NCI-H2081 treated with DMSO at 0.1 percent for 48 hours (cell line): ENCODE measurements at regions not wholly inside any gene's neighbourhood (a gene's known extent, or its start where the extent isn't known, plus 50 kb on each side); places are given as distances from the start of the nearest gene placed in this dataset.

Experiments used
- DNase-seq: peaks from one replicate; lab custom pipeline; 2025; lab: John Stamatoyannopoulos, UW

GRCh38 chr15:29917600-29918597, 95.6 kb upstream of the TJP1 start:
- DNase-seq: no peak

GRCh38 chr15:29914511-29914926, 92.3 kb upstream of the TJP1 start:
- no peak for DNase-seq

GRCh38 chr15:29913528-29914135, 91.4 kb upstream of the TJP1 start:
- DNase-seq: no peak

GRCh38 chr15:29911705-29912104, 89.4 kb upstream of the TJP1 start:
- DNase-seq: no peak

- no peak for DNase-seq
Measured at GRCh38 chr15:29910068-29910467, 87.8 kb upstream of the TJP1 start.

- no peak for DNase-seq
Measured at GRCh38 chr15:29904757-29905417, 82.6 kb upstream of the TJP1 start.

GRCh38 chr15:29903785-29904464, 81.7 kb upstream of the TJP1 start:
- no peak for DNase-seq

- no peak for DNase-seq
Measured at GRCh38 chr15:29903028-29903427, 80.8 kb upstream of the TJP1 start.

GRCh38 chr15:29900237-29901189, 78.2 kb upstream of the TJP1 start:
- DNase-seq: no peak

- DNase-seq: no peak
Measured at GRCh38 chr15:29896062-29896461, 73.8 kb upstream of the TJP1 start.

- DNase-seq: no peak
Measured at GRCh38 chr15:29891096-29891457, 68.8 kb upstream of the TJP1 start.

- no peak for DNase-seq
Measured at GRCh38 chr15:29890336-29891095, 68.2 kb upstream of the TJP1 start.

GRCh38 chr15:29889542-29890329, 67.5 kb upstream of the TJP1 start:
- no peak for DNase-seq

GRCh38 chr15:29888646-29889045, 66.4 kb upstream of the TJP1 start:
- no peak for DNase-seq

GRCh38 chr15:29887721-29888120, 65.5 kb upstream of the TJP1 start:
- DNase-seq: no peak

- no peak for DNase-seq
Measured at GRCh38 chr15:29885183-29885582, 62.9 kb upstream of the TJP1 start.

- no peak for DNase-seq
Measured at GRCh38 chr15:29883126-29883525, 60.9 kb upstream of the TJP1 start.

- DNase-seq: no peak
Measured at GRCh38 chr15:29880886-29881285, 58.6 kb upstream of the TJP1 start.

- DNase-seq: no peak
Measured at GRCh38 chr15:29880341-29880740, 58.1 kb upstream of the TJP1 start.

GRCh38 chr15:29874977-29875376, 52.7 kb upstream of the TJP1 start:
- no peak for DNase-seq
